ENCODE measurements at regions not wholly inside any gene's neighbourhood (a gene's known extent, or its start where the extent isn't known, plus 50 kb on each side); places are given as distances from the start of the nearest gene placed in this dataset.

GRCh38 chr7:1289666-1290025, 57.0 kb downstream of the UNCX start:
- Histone ChIP-seq H3K9ac (ENCODE audit: low read length) (no peak overlapping the region), H4K91ac (ENCODE audit: low read depth, low read length) (no peak overlapping the region), H3K4me1 (ENCODE audit: control insufficient read depth in 1 of 2, insufficient read depth in 2 of 2, low read length in 2 of 2) (peaks cover 16% of the 10 kb centered on the region in 2 experiments), H3K4ac (ENCODE audit: low read depth, low read length) (no peak overlapping the region), H3K27me3 (ENCODE audit: insufficient read depth, low read length) (no peaks in the 10 kb centered on the region), H2BK5ac (ENCODE audit: low read depth, low read length, poor library complexity) (peak overlapping the region; percentile 61), H3K79me2 (ENCODE audit: control insufficient read depth, insufficient read depth, low read length, poor library complexity) (peaks cover 1% of the 10 kb centered on the region), H2BK120ac (ENCODE audit: insufficient read depth, low read length, poor library complexity) (no peak overlapping the region), H3K4me2 (ENCODE audit: low read length) (peak overlapping the region; percentile 59), H3K14ac (ENCODE audit: low read length) (no peak overlapping the region), H3K27ac (ENCODE audit: low read depth, low read length) (peak overlapping the region; percentile 61), H3K9me3 (ENCODE audit: insufficient read depth, low read depth, low read length) (peaks cover 5% of the 10 kb centered on the region), H3K4me3 (ENCODE audit: low read depth, low read length) (no peak overlapping the region), H4K12ac (ENCODE audit: low read depth, low read length) (no peak overlapping the region), H2AFZ (ENCODE audit: insufficient read depth, low read length, poor library complexity) (no peak overlapping the region), H3K18ac (ENCODE audit: low read length) (no peak overlapping the region), H3K79me1 (ENCODE audit: low read length) (peaks cover 10% of the 10 kb centered on the region), H2AK5ac (ENCODE audit: low read length) (no peak overlapping the region), H3K23ac (ENCODE audit: low read length) (no peak overlapping the region), H4K8ac (ENCODE audit: low read depth, low read length) (no peak overlapping the region), H3K36me3 (ENCODE audit: control insufficient read depth in 1 of 2, insufficient read depth in 2 of 2, low read length in 2 of 2) (no peaks in the 10 kb centered on the region), H2BK12ac (ENCODE audit: low read length) (no peak overlapping the region)
- no peak for DNase-seq
- WGBS (ENCODE audit: extremely low coverage, insufficient coverage, insufficient read length) = no CpG with 5 or more reads among the region's 20 CpGs

- Histone ChIP-seq H3K9ac (ENCODE audit: low read length) (no peak overlapping the region), H2AFZ (ENCODE audit: insufficient read depth, low read length, poor library complexity) (peak overlapping the region; percentile 35)
Observed at GRCh38 chr7:1290026-1290678, 57.5 kb downstream of the UNCX start.

GRCh38 chr7:1290679-1291356, 58.1 kb downstream of the UNCX start:
- no peak overlapping the region for H3K9ac ChIP-seq (ENCODE audit: low read length)
- WGBS (ENCODE audit: extremely low coverage, insufficient coverage, insufficient read length) = no CpG with 5 or more reads among the region's 37 CpGs
- peaks cover 5% of the 10 kb centered on the region for H3K9me3 ChIP-seq (ENCODE audit: insufficient read depth, low read depth, low read length)
- H4K8ac ChIP-seq (ENCODE audit: low read depth, low read length) = no peak overlapping the region
- no peak for DNase-seq
- H3K36me3 ChIP-seq (ENCODE audit: control insufficient read depth in 1 of 2, insufficient read depth in 2 of 2, low read length in 2 of 2) = no peaks in the 10 kb centered on the region
- H3K4me1 ChIP-seq (ENCODE audit: control insufficient read depth in 1 of 2, insufficient read depth in 2 of 2, low read length in 2 of 2) = peaks cover 16% of the 10 kb centered on the region in 2 experiments
- no peak overlapping the region for H3K18ac ChIP-seq (ENCODE audit: low read length)
- H2AK5ac ChIP-seq (ENCODE audit: low read length) = no peak overlapping the region
- H3K4ac ChIP-seq (ENCODE audit: low read depth, low read length) = no peak overlapping the region
- no peak overlapping the region for H3K23ac ChIP-seq (ENCODE audit: low read length)
- no peak overlapping the region for H3K27ac ChIP-seq (ENCODE audit: low read depth, low read length)
- H2BK12ac ChIP-seq (ENCODE audit: low read length) = no peak overlapping the region
- H2AFZ ChIP-seq (ENCODE audit: insufficient read depth, low read length, poor library complexity) = no peak overlapping the region
- H4K91ac ChIP-seq (ENCODE audit: low read depth, low read length) = peak overlapping the region; percentile 67
- H4K12ac ChIP-seq (ENCODE audit: low read depth, low read length) = no peak overlapping the region
- H3K14ac ChIP-seq (ENCODE audit: low read length) = no peak overlapping the region
- peaks cover 10% of the 10 kb centered on the region for H3K79me1 ChIP-seq (ENCODE audit: low read length)
- peaks cover 1% of the 10 kb centered on the region for H3K79me2 ChIP-seq (ENCODE audit: control insufficient read depth, insufficient read depth, low read length, poor library complexity)
- no peaks in the 10 kb centered on the region for H3K27me3 ChIP-seq (ENCODE audit: insufficient read depth, low read length)
- H3K4me2 ChIP-seq (ENCODE audit: low read length) = peak overlapping the region; percentile 59
- peak overlapping the region; percentile 37 for H3K4me3 ChIP-seq (ENCODE audit: low read depth, low read length)
- H2BK120ac ChIP-seq (ENCODE audit: insufficient read depth, low read length, poor library complexity) = no peak overlapping the region
- no peak overlapping the region for H2BK5ac ChIP-seq (ENCODE audit: low read depth, low read length, poor library complexity)

More at GRCh38 chr7:1290026-1290678, 57.5 kb downstream of the UNCX start:
- peaks cover 1% of the 10 kb centered on the region for H3K79me2 ChIP-seq (ENCODE audit: control insufficient read depth, insufficient read depth, low read length, poor library complexity)
- peak overlapping the region; percentile 37 for H3K4me3 ChIP-seq (ENCODE audit: low read depth, low read length)
- peak overlapping the region; percentile 61 for H2BK5ac ChIP-seq (ENCODE audit: low read depth, low read length, poor library complexity)
- peak overlapping the region; percentile 59 for H3K4me2 ChIP-seq (ENCODE audit: low read length)
- no peaks in the 10 kb centered on the region for H3K36me3 ChIP-seq (ENCODE audit: control insufficient read depth in 1 of 2, insufficient read depth in 2 of 2, low read length in 2 of 2)
- peak overlapping the region; percentile 35 for H3K14ac ChIP-seq (ENCODE audit: low read length)
- peak overlapping the region; percentile 61 for H3K27ac ChIP-seq (ENCODE audit: low read depth, low read length)
- peak overlapping the region; percentile 56 for H3K18ac ChIP-seq (ENCODE audit: low read length)
- H2AK5ac ChIP-seq (ENCODE audit: low read length) = no peak overlapping the region
- DNase-seq = no peak
- peak overlapping the region; percentile 41 for H2BK12ac ChIP-seq (ENCODE audit: low read length)
- WGBS (ENCODE audit: extremely low coverage, insufficient coverage, insufficient read length) = no CpG with 5 or more reads among the region's 50 CpGs
- H3K23ac ChIP-seq (ENCODE audit: low read length) = no peak overlapping the region
- H4K91ac ChIP-seq (ENCODE audit: low read depth, low read length) = peak overlapping the region; percentile 67
- peaks cover 5% of the 10 kb centered on the region for H3K9me3 ChIP-seq (ENCODE audit: insufficient read depth, low read depth, low read length)
- H3K27me3 ChIP-seq (ENCODE audit: insufficient read depth, low read length) = no peaks in the 10 kb centered on the region
- H3K79me1 ChIP-seq (ENCODE audit: low read length) = peaks cover 10% of the 10 kb centered on the region
- peaks cover 16% of the 10 kb centered on the region in 2 experiments for H3K4me1 ChIP-seq (ENCODE audit: control insufficient read depth in 1 of 2, insufficient read depth in 2 of 2, low read length in 2 of 2)
- no peak overlapping the region for H3K4ac ChIP-seq (ENCODE audit: low read depth, low read length)
- H2BK120ac ChIP-seq (ENCODE audit: insufficient read depth, low read length, poor library complexity) = peak overlapping the region; percentile 85
- peak overlapping the region; percentile 13 for H4K12ac ChIP-seq (ENCODE audit: low read depth, low read length)
- peak overlapping the region; percentile 62 for H4K8ac ChIP-seq (ENCODE audit: low read depth, low read length)

GRCh38 chr7:1291357-1291689, 58.7 kb downstream of the UNCX start:
- no peak overlapping the region for H3K18ac ChIP-seq (ENCODE audit: low read length)
- no peak overlapping the region for H3K14ac ChIP-seq (ENCODE audit: low read length)
- no peak overlapping the region for H4K91ac ChIP-seq (ENCODE audit: low read depth, low read length)
- H3K9ac ChIP-seq (ENCODE audit: low read length) = no peak overlapping the region
- no peak overlapping the region for H3K27ac ChIP-seq (ENCODE audit: low read depth, low read length)
- H4K8ac ChIP-seq (ENCODE audit: low read depth, low read length) = no peak overlapping the region
- no peak overlapping the region for H3K4me2 ChIP-seq (ENCODE audit: low read length)
- no peak overlapping the region for H3K4ac ChIP-seq (ENCODE audit: low read depth, low read length)
- no peaks in the 10 kb centered on the region for H3K27me3 ChIP-seq (ENCODE audit: insufficient read depth, low read length)
- H3K9me3 ChIP-seq (ENCODE audit: insufficient read depth, low read depth, low read length) = peaks cover 5% of the 10 kb centered on the region
- no peak overlapping the region for H2BK120ac ChIP-seq (ENCODE audit: insufficient read depth, low read length, poor library complexity)
- no CpG with 5 or more reads among the region's 13 CpGs for WGBS (ENCODE audit: extremely low coverage, insufficient coverage, insufficient read length)
- no peaks in the 10 kb centered on the region for H3K36me3 ChIP-seq (ENCODE audit: control insufficient read depth in 1 of 2, insufficient read depth in 2 of 2, low read length in 2 of 2)
- H2AFZ ChIP-seq (ENCODE audit: insufficient read depth, low read length, poor library complexity) = no peak overlapping the region
- no peak for DNase-seq
- H4K12ac ChIP-seq (ENCODE audit: low read depth, low read length) = no peak overlapping the region
- H3K79me2 ChIP-seq (ENCODE audit: control insufficient read depth, insufficient read depth, low read length, poor library complexity) = peaks cover 1% of the 10 kb centered on the region
- H2AK5ac ChIP-seq (ENCODE audit: low read length) = no peak overlapping the region
- peaks cover 16% of the 10 kb centered on the region in 2 experiments for H3K4me1 ChIP-seq (ENCODE audit: control insufficient read depth in 1 of 2, insufficient read depth in 2 of 2, low read length in 2 of 2)
- H2BK5ac ChIP-seq (ENCODE audit: low read depth, low read length, poor library complexity) = no peak overlapping the region
- H3K79me1 ChIP-seq (ENCODE audit: low read length) = peaks cover 10% of the 10 kb centered on the region
- no peak overlapping the region for H3K4me3 ChIP-seq (ENCODE audit: low read depth, low read length)
- no peak overlapping the region for H2BK12ac ChIP-seq (ENCODE audit: low read length)
- no peak overlapping the region for H3K23ac ChIP-seq (ENCODE audit: low read length)

Measured in trophoblast cell (in vitro differentiated cells and primary cell).